Kidney epithelial cell (primary cell): ENCODE measurements at regions not wholly inside any gene's neighbourhood (a gene's known extent, or its start where the extent isn't known, plus 50 kb on each side); places are given as distances from the start of the nearest gene placed in this dataset.

Experiments used
- DNase-seq: peaks from one replicate; pipeline ENCODE4 v3.0.0-alpha.2; 2010; ENCODE audit warnings: low read depth
- H3K27me3 ChIP-seq: 2 replicates; pipeline ENCODE4 v1.6.0; 2011; ENCODE audit warnings: low read length; ENCODE audit not compliant: control insufficient read depth, insufficient read depth
- H3K36me3 ChIP-seq: 2 replicates; pipeline ENCODE4 v1.5.1; 2011; ENCODE audit warnings: low read length; ENCODE audit not compliant: control insufficient read depth, insufficient read depth
- H3K4me3 ChIP-seq: 2 replicates; pipeline ENCODE4 v1.5.1; 2011; ENCODE audit warnings: low read depth, mild to moderate bottlenecking, control low read depth, low read length
- TF ChIP-seq, protein P1 (sequence below): IDR thresholded peaks from 2 replicates; pipeline ENCODE4 v1.5.1; 2011; ENCODE audit warnings: mild to moderate bottlenecking, moderate library complexity, low read length, control low read depth, inconsistent platforms; ENCODE audit not compliant: insufficient read depth, poor library complexity, severe bottlenecking

DNA sequence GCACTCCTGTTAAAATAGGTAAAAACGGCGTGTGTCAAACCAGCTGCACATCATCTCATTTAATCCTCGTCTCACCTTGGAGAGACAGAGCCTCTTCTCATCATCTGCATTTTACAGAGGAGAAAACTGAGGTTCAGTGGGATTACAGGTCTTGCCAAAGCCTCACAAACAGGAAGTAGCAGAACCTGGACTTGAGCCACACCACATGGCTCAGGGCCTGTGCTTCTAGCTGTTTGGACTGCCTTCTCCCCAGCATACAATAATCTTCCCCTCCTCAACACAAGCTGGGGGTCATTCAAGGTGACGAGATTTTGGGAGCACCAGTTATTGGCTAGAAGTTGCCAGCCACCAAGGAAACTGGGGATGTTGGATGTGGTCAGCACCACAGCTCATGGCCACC, 167.9 kb upstream of the ZC3H12A start:
- TF ChIP-seq, protein P1, sequence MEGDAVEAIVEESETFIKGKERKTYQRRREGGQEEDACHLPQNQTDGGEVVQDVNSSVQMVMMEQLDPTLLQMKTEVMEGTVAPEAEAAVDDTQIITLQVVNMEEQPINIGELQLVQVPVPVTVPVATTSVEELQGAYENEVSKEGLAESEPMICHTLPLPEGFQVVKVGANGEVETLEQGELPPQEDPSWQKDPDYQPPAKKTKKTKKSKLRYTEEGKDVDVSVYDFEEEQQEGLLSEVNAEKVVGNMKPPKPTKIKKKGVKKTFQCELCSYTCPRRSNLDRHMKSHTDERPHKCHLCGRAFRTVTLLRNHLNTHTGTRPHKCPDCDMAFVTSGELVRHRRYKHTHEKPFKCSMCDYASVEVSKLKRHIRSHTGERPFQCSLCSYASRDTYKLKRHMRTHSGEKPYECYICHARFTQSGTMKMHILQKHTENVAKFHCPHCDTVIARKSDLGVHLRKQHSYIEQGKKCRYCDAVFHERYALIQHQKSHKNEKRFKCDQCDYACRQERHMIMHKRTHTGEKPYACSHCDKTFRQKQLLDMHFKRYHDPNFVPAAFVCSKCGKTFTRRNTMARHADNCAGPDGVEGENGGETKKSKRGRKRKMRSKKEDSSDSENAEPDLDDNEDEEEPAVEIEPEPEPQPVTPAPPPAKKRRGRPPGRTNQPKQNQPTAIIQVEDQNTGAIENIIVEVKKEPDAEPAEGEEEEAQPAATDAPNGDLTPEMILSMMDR, result no peak
- Histone ChIP-seq H3K4me3 (no peak overlapping the region), H3K27me3 (peaks cover 6% of the 10 kb centered on the region), H3K36me3 (no peaks in the 10 kb centered on the region)
- DNase-seq, result no peak

DNA sequence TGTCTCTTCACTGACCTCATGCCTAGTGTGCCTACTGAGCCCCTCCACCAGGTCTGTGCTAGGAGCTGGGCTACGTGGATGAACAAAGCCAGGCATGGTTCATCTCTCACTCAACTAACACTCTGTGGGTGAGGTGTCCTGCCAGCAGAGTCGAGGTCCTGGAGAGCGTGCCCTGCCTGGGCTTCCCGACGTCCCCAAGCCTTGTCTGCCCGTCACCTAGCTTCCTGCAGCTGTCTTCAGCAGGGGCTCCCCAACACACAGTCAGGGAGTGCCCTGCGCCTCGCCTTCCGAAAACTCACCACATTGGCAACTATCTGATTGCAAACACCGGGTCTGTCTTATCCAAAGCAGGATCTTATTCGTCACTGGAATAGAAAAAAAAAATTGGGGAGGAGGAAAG, 167.5 kb upstream of the ZC3H12A start:
- H3K27me3 ChIP-seq, result peaks cover 6% of the 10 kb centered on the region
- DNase-seq, result no peak
- TF ChIP-seq, protein P1, result no peak
- H3K4me3 ChIP-seq, result no peak overlapping the region
- no peaks in the 10 kb centered on the region for H3K36me3 ChIP-seq

DNA sequence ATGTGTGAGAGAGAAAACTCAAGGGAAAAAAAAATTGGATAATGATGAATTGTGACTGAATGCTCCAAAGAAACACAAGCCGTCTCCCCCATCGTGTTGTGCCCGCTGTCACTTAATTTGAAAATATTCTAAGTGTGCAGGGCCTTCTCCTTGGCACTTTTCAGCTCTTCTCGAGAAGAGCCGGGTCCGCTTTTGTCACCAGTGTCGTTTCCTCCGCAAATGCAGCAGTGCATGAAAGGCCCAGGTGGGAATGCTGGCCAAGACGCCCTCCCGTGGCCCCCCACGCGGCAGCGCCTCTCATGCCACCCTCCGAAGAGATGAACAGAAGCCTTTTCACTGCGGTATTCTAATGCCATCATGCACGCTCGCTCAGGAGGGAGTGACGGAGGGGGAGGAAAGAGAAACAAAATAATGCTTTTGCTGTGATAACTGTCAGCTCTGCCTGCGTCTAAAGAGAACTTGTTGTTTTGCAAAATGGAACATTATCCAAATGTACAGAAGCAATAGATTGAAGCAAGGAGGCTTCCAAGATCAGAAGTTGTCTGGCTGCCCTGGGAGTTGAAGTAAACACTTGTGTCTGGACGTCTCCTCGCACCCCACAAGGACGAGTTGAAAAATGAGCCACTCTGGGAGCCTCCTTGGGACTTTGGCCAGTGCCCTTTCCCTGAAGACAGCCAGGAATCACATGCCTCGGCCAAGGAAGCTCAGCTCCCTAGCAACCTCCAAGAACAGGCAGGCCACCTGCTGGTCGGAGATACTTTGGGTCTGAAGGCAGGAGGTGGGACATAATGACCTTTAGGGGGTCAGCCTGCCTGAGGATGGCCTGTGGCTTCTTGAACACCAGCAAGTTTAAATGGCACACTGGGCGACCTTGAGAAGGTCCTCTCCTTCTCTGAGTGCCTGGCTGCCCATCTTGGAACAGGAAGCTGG, 166.1 kb upstream of the ZC3H12A start:
- DNase-seq, result no peak
- peaks cover 6% of the 10 kb centered on the region for H3K27me3 ChIP-seq

DNA sequence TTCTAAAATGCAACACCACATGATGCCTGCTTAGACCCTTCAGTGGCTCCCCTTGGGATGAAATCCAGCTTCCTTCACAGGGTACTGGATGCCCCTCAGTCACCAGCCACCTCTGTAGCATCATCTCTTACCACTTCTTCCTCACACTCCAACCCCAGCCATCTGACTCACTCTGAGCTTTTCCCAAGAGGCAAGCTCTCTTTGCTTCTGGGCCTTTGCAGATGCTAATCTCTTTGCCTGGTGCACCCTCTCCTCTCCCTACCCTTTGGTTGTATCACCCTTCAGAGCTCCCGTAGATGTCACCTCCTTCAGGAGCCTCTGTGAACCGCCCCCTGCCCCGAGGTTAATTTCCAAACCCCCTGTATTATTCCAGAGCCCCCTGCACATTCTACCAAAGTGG, 164.8 kb upstream of the ZC3H12A start:
- TF ChIP-seq, protein P1, result no peak
- Histone ChIP-seq H3K27me3 (peaks cover 6% of the 10 kb centered on the region), H3K36me3 (no peaks in the 10 kb centered on the region), H3K4me3 (no peak overlapping the region)
- DNase-seq, result no peak

More for the DNA sequence above, 166.1 kb upstream of the ZC3H12A start:
- TF ChIP-seq, protein P1, result no peak
- H3K36me3 ChIP-seq, result no peaks in the 10 kb centered on the region
- H3K4me3 ChIP-seq, result no peak overlapping the region

DNA sequence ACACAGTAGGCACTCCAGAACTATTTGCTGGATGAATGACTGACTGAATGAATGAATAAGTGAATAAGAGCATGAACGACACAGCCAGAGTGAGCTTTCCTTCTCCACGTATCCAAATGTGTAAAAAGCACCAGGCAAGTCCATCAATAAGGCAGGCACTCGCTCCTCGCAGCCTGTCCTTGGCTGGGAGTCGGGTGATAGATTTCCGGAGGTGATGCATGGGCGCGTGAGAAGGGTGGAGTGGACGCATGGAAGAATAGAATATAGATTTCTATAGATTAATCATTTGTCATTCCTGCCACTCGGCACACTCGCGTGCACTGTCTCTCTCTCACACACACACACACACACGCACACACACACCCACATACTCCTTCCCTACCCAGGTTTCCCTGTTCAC, 164.3 kb upstream of the ZC3H12A start:
- Histone ChIP-seq H3K4me3 (no peak overlapping the region), H3K27me3 (peaks cover 6% of the 10 kb centered on the region), H3K36me3 (no peaks in the 10 kb centered on the region)
- TF ChIP-seq, protein P1, result no peak
- no peak for DNase-seq

DNA sequence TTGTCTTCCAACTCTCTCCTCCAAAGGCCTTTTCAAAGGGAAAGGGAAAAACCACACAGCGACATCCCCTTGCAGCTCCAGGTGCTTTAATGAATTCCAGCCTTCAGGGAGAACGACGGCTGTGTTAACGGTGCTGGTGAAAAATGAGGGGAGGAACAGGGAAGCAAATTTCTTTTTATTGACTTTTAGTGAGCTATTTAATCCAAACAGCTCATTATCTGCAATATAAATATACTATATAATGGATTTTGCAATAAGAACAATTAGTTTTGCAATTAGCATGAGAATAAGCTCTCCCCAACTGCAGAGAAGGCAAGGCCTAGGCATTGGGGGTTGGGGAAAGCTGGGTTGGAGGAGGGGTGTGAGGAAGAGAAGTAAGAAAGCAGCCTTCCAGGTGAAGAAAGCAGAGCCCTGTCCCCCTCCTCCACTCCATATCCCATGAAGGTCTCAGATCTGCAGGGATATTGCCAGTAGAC, 159.0 kb upstream of the ZC3H12A start:
- H3K27me3 ChIP-seq, result peaks cover 29% of the 10 kb centered on the region
- DNase-seq, result no peak

More for the DNA sequence above, 159.0 kb upstream of the ZC3H12A start:
- TF ChIP-seq, protein P1, result no peak
- H3K36me3 ChIP-seq, result no peaks in the 10 kb centered on the region
- no peak overlapping the region for H3K4me3 ChIP-seq
